ENCODE measurements at regions not wholly inside any gene's neighbourhood (a gene's known extent, or its start where the extent isn't known, plus 50 kb on each side); places are given as distances from the start of the nearest gene placed in this dataset.

DNA sequence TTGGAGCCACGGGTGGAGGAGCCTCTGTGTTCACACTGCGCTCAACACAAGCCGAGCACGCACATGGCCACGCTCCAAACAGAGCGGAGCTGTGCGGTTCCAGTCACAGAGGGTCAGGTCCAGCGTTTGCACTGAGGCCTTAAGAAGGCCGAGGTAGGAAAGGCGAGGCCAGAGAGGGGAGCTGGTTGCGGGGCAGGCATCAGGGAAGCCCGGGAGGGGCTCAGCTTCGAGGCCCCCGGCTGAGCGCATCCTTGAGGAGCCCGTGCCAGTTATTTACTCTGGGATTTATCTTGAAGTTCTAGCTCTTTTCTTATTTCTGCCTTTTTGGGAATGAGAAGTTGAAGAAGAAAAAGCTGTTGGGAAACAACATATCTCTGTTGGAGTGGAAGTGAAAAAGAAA is 140.8 kb downstream of the IRX1 start:
- TF ChIP-seq, protein P1, sequence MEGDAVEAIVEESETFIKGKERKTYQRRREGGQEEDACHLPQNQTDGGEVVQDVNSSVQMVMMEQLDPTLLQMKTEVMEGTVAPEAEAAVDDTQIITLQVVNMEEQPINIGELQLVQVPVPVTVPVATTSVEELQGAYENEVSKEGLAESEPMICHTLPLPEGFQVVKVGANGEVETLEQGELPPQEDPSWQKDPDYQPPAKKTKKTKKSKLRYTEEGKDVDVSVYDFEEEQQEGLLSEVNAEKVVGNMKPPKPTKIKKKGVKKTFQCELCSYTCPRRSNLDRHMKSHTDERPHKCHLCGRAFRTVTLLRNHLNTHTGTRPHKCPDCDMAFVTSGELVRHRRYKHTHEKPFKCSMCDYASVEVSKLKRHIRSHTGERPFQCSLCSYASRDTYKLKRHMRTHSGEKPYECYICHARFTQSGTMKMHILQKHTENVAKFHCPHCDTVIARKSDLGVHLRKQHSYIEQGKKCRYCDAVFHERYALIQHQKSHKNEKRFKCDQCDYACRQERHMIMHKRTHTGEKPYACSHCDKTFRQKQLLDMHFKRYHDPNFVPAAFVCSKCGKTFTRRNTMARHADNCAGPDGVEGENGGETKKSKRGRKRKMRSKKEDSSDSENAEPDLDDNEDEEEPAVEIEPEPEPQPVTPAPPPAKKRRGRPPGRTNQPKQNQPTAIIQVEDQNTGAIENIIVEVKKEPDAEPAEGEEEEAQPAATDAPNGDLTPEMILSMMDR (IDR thresholded peaks at IDR 0.05), result no peak

DNA sequence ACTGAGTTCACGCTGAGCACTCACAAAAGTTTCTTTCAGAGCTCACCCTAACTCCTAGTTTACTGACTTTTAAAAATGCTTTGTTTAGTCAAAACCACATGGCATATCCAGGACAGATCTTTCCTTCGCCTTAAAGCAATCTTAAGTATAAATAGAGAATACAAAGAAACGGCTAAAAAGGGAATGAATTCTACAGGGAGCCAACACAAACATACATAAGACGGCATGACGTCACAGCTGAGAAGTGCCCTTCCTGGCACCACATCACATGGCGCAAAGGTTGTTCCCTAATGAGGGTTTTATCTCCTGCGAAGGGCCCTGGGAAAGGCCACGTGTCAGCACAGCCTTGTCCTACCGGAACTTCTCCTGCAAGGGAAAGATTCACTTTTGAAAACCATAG is 141.3 kb downstream of the IRX1 start:
- TF ChIP-seq, protein P1 (IDR thresholded peaks at IDR 0.05), result no peak

DNA sequence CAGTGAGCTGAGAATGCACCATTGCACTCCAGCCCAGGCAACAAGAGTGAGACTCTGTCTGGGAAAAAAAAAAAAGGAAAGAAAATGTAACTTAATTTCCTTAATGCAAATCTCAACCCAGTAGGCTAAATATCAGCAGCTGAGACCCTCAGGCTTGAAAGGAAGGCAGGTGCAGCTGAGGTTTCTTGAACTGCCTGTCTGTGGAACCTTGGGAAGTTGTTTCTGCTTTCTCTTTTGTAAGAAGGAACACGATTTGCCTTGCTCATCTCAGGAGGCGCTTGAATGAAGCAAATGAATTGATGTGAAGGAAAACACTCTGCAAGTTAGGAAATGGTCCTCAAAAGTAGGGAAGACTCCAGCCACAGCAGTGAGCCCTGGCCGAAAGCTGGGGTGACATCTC is 143.3 kb downstream of the IRX1 start:
- TF ChIP-seq, protein P1 (IDR thresholded peaks at IDR 0.05), result no peak

DNA sequence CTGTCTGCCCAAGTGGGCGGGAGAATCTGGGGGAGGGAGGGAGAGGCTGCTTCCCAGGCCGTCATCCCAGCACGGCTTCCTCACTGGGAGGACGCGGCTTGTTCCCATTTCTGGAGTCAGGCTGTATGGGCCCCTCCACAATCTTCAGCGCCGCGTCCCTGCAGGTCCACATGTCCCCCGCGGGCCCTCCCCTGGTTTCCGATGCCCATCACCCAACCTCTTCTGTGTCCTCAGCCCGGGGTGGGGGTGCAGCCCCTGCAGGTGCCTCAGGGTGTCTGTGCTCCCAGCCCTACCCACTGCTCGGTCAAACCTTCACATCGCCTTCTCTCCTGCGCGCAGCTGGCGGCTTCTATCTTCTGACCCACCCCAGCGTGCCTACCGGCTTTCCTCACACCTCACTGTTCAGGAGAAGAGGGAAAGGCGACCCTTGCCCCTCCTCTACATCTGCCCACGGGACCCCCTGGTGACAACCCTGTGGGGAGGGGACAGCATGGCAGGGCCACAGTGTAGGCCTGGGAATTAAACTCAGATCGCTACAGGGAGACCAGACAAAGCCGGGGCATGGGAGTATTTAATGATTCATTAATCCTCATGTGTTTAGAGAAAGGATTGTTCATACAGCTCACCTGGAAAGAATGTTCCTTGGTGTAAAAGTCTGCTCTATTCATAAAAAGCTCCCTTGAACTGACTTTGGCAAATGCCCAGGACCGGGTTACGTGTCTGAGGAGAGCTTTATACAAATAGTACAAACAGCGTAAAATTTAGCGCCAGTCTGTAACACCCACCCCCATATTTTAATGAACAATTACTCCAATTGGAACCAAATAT is 145.1 kb downstream of the IRX1 start:
- TF ChIP-seq, protein P1 (IDR thresholded peaks at IDR 0.05), result no peak

DNA sequence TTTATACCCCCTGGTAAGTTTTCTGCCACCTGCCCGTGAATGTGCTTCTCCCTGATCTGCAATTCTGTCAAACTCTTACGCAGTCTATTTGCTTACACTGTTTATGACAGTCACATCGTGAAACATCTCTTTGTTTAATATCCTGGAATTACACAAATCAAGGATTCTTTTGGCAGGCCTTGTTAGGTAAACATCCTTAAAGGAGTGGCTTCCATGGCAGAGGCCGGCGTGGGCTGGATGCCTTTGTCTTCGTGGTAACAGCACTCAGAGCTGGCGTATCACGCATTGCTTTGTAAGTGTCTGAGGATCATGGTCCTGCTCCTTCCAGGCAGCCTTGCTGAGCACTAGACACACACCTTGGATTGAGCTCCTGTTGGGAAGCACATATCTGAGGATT is 145.7 kb downstream of the IRX1 start:
- TF ChIP-seq, protein P1 (IDR thresholded peaks at IDR 0.05), result no peak

DNA sequence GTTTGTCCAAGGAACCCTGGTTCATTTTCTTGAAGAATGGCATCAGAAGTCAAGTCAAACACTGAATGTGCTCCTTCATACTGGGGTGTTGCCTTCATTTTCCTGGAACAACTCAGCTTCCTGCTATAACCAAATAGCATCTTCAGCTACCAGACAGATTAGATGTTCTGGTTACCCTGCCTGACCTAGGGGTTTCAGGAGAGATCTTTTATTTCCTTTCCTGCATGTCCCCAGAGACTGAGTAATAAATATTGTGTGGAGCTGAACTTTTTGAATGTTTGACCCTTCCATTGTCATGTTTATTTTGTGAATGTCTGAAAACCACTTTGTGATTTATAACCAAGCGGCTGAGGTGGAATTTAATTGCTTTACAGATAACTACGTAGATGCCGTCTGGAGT is 147.1 kb downstream of the IRX1 start:
- TF ChIP-seq, protein P1 (IDR thresholded peaks at IDR 0.05), result no peak

DNA sequence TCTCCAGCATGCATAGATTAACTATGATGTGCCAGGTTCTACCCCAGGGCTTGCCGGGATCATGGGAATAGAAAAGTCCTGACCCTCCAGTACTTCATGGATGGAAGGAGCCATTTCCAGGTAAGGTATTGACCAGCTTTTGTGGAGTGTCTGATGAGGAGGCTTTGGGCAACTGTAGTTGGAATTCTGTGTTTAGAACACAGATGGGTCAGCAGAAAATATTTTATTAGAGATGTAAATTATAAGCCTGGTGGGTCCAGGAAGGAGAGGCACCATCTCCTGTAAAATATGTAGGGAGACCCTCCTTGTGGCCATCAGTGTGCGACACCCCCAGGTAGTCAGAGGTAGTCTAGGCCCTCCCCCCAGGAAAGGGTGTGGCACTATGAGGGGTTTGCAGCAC is 156.2 kb downstream of the IRX1 start:
- TF ChIP-seq, protein P1 (IDR thresholded peaks at IDR 0.05), result no peak

Measured in LNCAP (cell line).